GM12878 (cell line): ENCODE measurements at regions not wholly inside any gene's neighbourhood (a gene's known extent, or its start where the extent isn't known, plus 50 kb on each side); places are given as distances from the start of the nearest gene placed in this dataset.

Experiments used
- CTCF ChIP-seq, 3 experiments: IDR thresholded peaks in 2 of 3; conservative IDR thresholded peaks in 1 of 3; 2 replicates each; pipeline ENCODE4 v1.5.1; 2011; ENCODE audit warnings: low read depth in 3 of 3, low read length in 3 of 3, mild to moderate bottlenecking in 3 of 3, control low read depth in 2 of 3, moderate library complexity in 2 of 3, inconsistent platforms in 1 of 3, mixed read lengths in 1 of 3; ENCODE audit not compliant: control insufficient read depth in 2 of 3, insufficient read depth in 1 of 3; ENCODE audit errors: extremely low read depth in 1 of 3
- EZH2 ChIP-seq: IDR thresholded peaks from 2 replicates; pipeline ENCODE4 v1.6.1; 2012; ENCODE audit warnings: low read depth, mild to moderate bottlenecking, control low read depth, inconsistent platforms, low read length, borderline replicate concordance; ENCODE audit not compliant: control insufficient read depth
- PAX8 ChIP-seq: fragments of 450-650 bp; IDR thresholded peaks from 2 replicates; pipeline ENCODE4 v1.6.1; 2017; ENCODE audit warnings: mild to moderate bottlenecking, moderate library complexity
- RAD21 ChIP-seq: IDR thresholded peaks from 2 replicates; pipeline ENCODE4 v1.6.1; 2011; ENCODE audit warnings: mild to moderate bottlenecking, low read depth, low read length, moderate library complexity; ENCODE audit not compliant: insufficient read depth
- ZBTB11 ChIP-seq: fragments of 450-650 bp; formaldehyde crosslinking; IDR thresholded peaks from 2 replicates; pipeline ENCODE4 v1.5.0; 2022; ENCODE audit warnings: mild to moderate bottlenecking, missing genetic modification characterization

- TF ChIP-seq EZH2: no peak
- no peak for TF ChIP-seq ZBTB11 (CRISPR knock-in tag)
- TF ChIP-seq PAX8: no peak
- no peak for TF ChIP-seq CTCF (IDR thresholded peaks at IDR 0.05 in 2 of 3, conservative IDR thresholded peaks at IDR 0.05 in 1 of 3; ENCODE audit: control insufficient read depth in 2 of 3, extremely low read depth in 1 of 3, insufficient read depth in 1 of 3, low read depth in 3 of 3, low read length in 3 of 3)
- no peak for TF ChIP-seq RAD21
These were observed 142.7 kb upstream of the STEAP4 start for GRCh38 chr7:88449410-88449809.
